ENCODE measurements at regions not wholly inside any gene's neighbourhood (a gene's known extent, or its start where the extent isn't known, plus 50 kb on each side); places are given as distances from the start of the nearest gene placed in this dataset.

DNA sequence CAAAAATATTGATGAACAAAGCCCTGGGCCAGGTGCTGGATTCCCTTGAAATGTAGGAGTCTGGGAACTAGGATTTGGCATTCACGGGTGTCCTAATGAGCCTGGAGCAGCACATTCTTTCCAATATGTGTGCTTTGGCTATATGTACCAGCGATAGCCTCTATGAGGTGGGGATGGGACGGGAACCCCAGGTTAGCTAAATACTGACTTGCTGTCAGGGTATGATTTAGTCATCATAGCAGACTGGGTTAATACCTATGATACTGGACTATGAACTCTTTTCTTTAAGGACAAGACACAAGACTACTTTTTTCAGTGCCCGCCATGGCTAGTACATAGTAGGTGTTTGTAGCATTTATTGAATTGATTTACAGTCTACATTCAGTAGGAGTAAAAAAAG, 152.7 kb downstream of the KCNRG start:
- Histone ChIP-seq H3K9me3 (ENCODE audit: insufficient read depth, low read depth) (no peaks in the 10 kb centered on the region), H3K4me2 (no peak overlapping the region), H3K27ac (no peak overlapping the region), H3K9me2 (ENCODE audit: insufficient read depth) (no peaks in the 10 kb centered on the region), H3F3A (ENCODE audit: insufficient read depth, low read depth) (no peaks in the 10 kb centered on the region), H3K4me1 (replicated peaks; ENCODE audit: insufficient read depth) (no peaks in the 10 kb centered on the region), H3K4me3 (no peak overlapping the region), H3K79me2 (ENCODE audit: low read depth) (no peaks in the 10 kb centered on the region), H4K20me1 (ENCODE audit: insufficient read depth) (no peaks in the 10 kb centered on the region), H3K36me3 (ENCODE audit: low read depth) (no peaks in the 10 kb centered on the region), H3K27me3 (ENCODE audit: insufficient read depth, low read depth) (no peaks in the 10 kb centered on the region), H2AFZ (no peak overlapping the region)
- BruUV-seq (replicated peaks): no TSS peak
- POLR2A ChIA-PET (ENCODE audit: unreplicated experiment): no interaction called here
- DNase-seq: no peak
- intact Hi-C loops (cut with micrococcal nuclease; ENCODE audit: unreplicated experiment): no loop called here
- CTCF ChIA-PET: interaction anchor here (0.5 to 0.6 kb wide), 2 partner anchors 35 to 1588 kb away, joined by 3 to 6 read pairs; no protein-coding TSS in a partner anchor
- no peak for TF ChIP-seq EZH2 (IDR thresholded peaks at IDR 0.05; ENCODE audit: low read depth)
- TF ChIP-seq, protein P1, sequence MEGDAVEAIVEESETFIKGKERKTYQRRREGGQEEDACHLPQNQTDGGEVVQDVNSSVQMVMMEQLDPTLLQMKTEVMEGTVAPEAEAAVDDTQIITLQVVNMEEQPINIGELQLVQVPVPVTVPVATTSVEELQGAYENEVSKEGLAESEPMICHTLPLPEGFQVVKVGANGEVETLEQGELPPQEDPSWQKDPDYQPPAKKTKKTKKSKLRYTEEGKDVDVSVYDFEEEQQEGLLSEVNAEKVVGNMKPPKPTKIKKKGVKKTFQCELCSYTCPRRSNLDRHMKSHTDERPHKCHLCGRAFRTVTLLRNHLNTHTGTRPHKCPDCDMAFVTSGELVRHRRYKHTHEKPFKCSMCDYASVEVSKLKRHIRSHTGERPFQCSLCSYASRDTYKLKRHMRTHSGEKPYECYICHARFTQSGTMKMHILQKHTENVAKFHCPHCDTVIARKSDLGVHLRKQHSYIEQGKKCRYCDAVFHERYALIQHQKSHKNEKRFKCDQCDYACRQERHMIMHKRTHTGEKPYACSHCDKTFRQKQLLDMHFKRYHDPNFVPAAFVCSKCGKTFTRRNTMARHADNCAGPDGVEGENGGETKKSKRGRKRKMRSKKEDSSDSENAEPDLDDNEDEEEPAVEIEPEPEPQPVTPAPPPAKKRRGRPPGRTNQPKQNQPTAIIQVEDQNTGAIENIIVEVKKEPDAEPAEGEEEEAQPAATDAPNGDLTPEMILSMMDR (conservative IDR thresholded peaks at IDR 0.05): no peak

GRCh38 chr13:50168786-50169185, 153.5 kb downstream of the KCNRG start:
- Histone ChIP-seq H2AFZ (no peak overlapping the region), H3K27ac (no peak overlapping the region), H3F3A (ENCODE audit: insufficient read depth, low read depth) (no peaks in the 10 kb centered on the region), H3K4me2 (no peak overlapping the region), H3K4me1 (replicated peaks; ENCODE audit: insufficient read depth) (no peaks in the 10 kb centered on the region), H3K27me3 (ENCODE audit: insufficient read depth, low read depth) (no peaks in the 10 kb centered on the region), H3K4me3 (no peak overlapping the region), H4K20me1 (ENCODE audit: insufficient read depth) (no peaks in the 10 kb centered on the region), H3K9me2 (ENCODE audit: insufficient read depth) (no peaks in the 10 kb centered on the region), H3K9me3 (ENCODE audit: insufficient read depth, low read depth) (no peaks in the 10 kb centered on the region), H3K36me3 (ENCODE audit: low read depth) (no peaks in the 10 kb centered on the region), H3K79me2 (ENCODE audit: low read depth) (no peaks in the 10 kb centered on the region)
- no peak for DNase-seq
- TF ChIP-seq EZH2 (IDR thresholded peaks at IDR 0.05; ENCODE audit: low read depth): no peak
- TF ChIP-seq, protein P1 (conservative IDR thresholded peaks at IDR 0.05): no peak
- ChIA-PET CTCF (interaction anchor here (0.5 kb wide), 1 partner anchor 34 kb away, joined by 6 read pairs; no protein-coding TSS in a partner anchor), POLR2A (ENCODE audit: unreplicated experiment) (no interaction called here)
- intact Hi-C loops (cut with micrococcal nuclease; ENCODE audit: unreplicated experiment): no loop called here
- no TSS peak for BruUV-seq (replicated peaks)

DNA sequence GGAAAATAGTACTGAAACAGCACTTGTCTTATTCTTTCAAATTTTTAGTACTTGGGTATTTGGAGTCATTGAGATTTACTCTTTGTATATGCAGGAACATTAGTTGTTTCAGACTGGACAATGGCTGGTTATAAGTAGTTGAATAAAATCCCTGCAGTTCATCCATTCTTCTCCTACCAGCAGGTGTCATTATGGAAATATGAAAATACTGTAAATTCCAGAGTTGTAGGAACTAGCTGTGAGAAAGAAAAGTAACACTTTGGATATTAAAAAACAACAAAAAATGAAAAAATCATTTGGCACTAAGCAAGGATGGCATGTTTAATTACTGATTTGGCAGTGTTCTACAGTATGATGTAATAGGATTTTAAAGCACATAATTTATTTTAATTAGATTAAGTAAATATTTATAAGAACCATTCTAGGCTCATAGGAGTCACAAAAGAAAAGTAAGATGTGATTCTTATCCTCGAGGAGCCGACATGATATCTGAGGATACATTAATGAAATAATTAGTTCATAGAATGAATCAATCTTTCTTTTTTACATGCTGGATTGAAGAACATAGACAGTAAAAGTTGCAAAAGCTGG, 155.3 kb downstream of the KCNRG start:
- no peaks in the 10 kb centered on the region for H3F3A ChIP-seq (ENCODE audit: insufficient read depth, low read depth)
- CTCF ChIA-PET: no interaction called here
- intact Hi-C loops (cut with micrococcal nuclease; ENCODE audit: unreplicated experiment): loop anchor here (1.0 to 10.0 kb wide), 2 partner anchors 362 to 634 kb away; no protein-coding TSS in a partner anchor
- H3K9me3 ChIP-seq (ENCODE audit: insufficient read depth, low read depth): no peaks in the 10 kb centered on the region
- H3K27me3 ChIP-seq (ENCODE audit: insufficient read depth, low read depth): no peaks in the 10 kb centered on the region
- no peaks in the 10 kb centered on the region for H3K9me2 ChIP-seq (ENCODE audit: insufficient read depth)
- H3K4me1 ChIP-seq (replicated peaks; ENCODE audit: insufficient read depth): no peaks in the 10 kb centered on the region
- no peaks in the 10 kb centered on the region for H3K36me3 ChIP-seq (ENCODE audit: low read depth)
- no peak for DNase-seq
- H3K4me3 ChIP-seq: no peak overlapping the region
- H3K79me2 ChIP-seq (ENCODE audit: low read depth): no peaks in the 10 kb centered on the region
- H2AFZ ChIP-seq: no peak overlapping the region
- no peak overlapping the region for H3K27ac ChIP-seq
- no peak overlapping the region for H3K4me2 ChIP-seq
- no peaks in the 10 kb centered on the region for H4K20me1 ChIP-seq (ENCODE audit: insufficient read depth)
- TF ChIP-seq, protein P1 (conservative IDR thresholded peaks at IDR 0.05): peak; percentile 56
- TF ChIP-seq EZH2 (IDR thresholded peaks at IDR 0.05; ENCODE audit: low read depth): no peak
- POLR2A ChIA-PET (ENCODE audit: unreplicated experiment): interaction anchor here (0.7 kb wide), 1 partner anchor 149 kb away, joined by 5 read pairs; no protein-coding TSS in a partner anchor
- no TSS peak for BruUV-seq (replicated peaks)

Data from PC-9 (cell line).